Endothelial cell (in vitro differentiated cells): ENCODE measurements at regions not wholly inside any gene's neighbourhood (a gene's known extent, or its start where the extent isn't known, plus 50 kb on each side); places are given as distances from the start of the nearest gene placed in this dataset.

Source experiments
- DNase-seq: peaks from one replicate; pipeline ENCODE4 v3.0.0; 2021; ENCODE audit warnings: low spot score
- H3K27ac Mint-ChIP-seq: one replicate; pipeline ENCODE4 v1.8.0; 2021; ENCODE audit warnings: mixed read lengths, inconsistent platforms; ENCODE audit not compliant: unreplicated experiment
- H3K27me3 Mint-ChIP-seq: one replicate; pipeline ENCODE4 v1.8.0; 2021; ENCODE audit warnings: mild to moderate bottlenecking, moderate library complexity, mixed read lengths, inconsistent platforms; ENCODE audit not compliant: unreplicated experiment
- H3K36me3 Mint-ChIP-seq: one replicate; pipeline ENCODE4 v1.8.0; 2021; ENCODE audit warnings: mild to moderate bottlenecking, low read depth, mixed read lengths, inconsistent platforms; ENCODE audit not compliant: unreplicated experiment
- H3K4me1 Mint-ChIP-seq: one replicate; pipeline ENCODE4 v1.8.0; 2021; ENCODE audit warnings: mild to moderate bottlenecking, mixed read lengths, inconsistent platforms; ENCODE audit not compliant: unreplicated experiment
- H3K4me3 Mint-ChIP-seq: one replicate; pipeline ENCODE4 v1.8.0; 2021; ENCODE audit warnings: mild to moderate bottlenecking, mixed read lengths, inconsistent platforms; ENCODE audit not compliant: unreplicated experiment
- H3K9me3 Mint-ChIP-seq: one replicate; pipeline ENCODE4 v1.8.0; 2021; ENCODE audit warnings: mixed read lengths, inconsistent platforms; ENCODE audit not compliant: unreplicated experiment
- TF ChIP-seq, protein P1 (sequence below): fragments of 200-600 bp; sonication (generic); IDR thresholded peaks from one replicate; pipeline ENCODE4 v1.5.0; 2021; ENCODE audit warnings: antibody characterized with exemption; ENCODE audit not compliant: unreplicated experiment

GRCh38 chr2:118622108-118622507 lies 225.3 kb downstream of the EN1 start:
- Mint-ChIP-seq H3K9me3 (no peaks in the 10 kb centered on the region), H3K36me3 (no peaks in the 10 kb centered on the region), H3K4me1 (no peaks in the 10 kb centered on the region), H3K4me3 (no peak overlapping the region), H3K27me3 (peaks cover 1% of the 10 kb centered on the region), H3K27ac (no peak overlapping the region)
- DNase-seq = no peak
- TF ChIP-seq, protein P1, sequence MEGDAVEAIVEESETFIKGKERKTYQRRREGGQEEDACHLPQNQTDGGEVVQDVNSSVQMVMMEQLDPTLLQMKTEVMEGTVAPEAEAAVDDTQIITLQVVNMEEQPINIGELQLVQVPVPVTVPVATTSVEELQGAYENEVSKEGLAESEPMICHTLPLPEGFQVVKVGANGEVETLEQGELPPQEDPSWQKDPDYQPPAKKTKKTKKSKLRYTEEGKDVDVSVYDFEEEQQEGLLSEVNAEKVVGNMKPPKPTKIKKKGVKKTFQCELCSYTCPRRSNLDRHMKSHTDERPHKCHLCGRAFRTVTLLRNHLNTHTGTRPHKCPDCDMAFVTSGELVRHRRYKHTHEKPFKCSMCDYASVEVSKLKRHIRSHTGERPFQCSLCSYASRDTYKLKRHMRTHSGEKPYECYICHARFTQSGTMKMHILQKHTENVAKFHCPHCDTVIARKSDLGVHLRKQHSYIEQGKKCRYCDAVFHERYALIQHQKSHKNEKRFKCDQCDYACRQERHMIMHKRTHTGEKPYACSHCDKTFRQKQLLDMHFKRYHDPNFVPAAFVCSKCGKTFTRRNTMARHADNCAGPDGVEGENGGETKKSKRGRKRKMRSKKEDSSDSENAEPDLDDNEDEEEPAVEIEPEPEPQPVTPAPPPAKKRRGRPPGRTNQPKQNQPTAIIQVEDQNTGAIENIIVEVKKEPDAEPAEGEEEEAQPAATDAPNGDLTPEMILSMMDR = no peak

DNA sequence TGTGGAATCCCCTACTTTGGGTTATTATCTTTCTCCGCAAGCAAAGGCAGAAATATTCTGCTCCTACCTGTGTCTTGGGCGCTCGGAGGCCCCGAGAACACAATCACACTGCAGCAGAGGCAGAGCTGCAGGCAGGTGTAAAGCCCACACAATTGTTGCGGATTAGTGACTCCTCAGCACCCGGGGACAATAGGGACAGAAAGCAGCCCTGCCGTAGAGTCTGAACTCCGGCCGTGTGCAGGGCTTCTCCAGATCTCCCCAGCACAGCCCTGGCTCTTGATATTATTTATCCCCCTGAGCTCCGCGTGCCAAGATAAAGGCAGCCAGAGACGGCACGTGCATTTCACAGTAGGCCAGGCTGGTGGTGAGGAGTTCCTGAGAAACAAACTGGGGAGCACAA lies 229.2 kb downstream of the EN1 start:
- no peaks in the 10 kb centered on the region for H3K9me3 Mint-ChIP-seq

GRCh38 chr2:118616432-118616831 lies 231.0 kb downstream of the EN1 start:
- Mint-ChIP-seq H3K9me3 (no peaks in the 10 kb centered on the region), H3K4me3 (no peak overlapping the region), H3K4me1 (no peaks in the 10 kb centered on the region), H3K27me3 (peaks cover 1% of the 10 kb centered on the region), H3K27ac (no peak overlapping the region), H3K36me3 (no peaks in the 10 kb centered on the region)
- DNase-seq = no peak
- TF ChIP-seq, protein P1 = no peak

More for the DNA sequence above, 229.2 kb downstream of the EN1 start:
- H3K27ac Mint-ChIP-seq = no peak overlapping the region
- H3K4me3 Mint-ChIP-seq = no peak overlapping the region
- no peaks in the 10 kb centered on the region for H3K36me3 Mint-ChIP-seq
- TF ChIP-seq, protein P1 = no peak
- H3K4me1 Mint-ChIP-seq = no peaks in the 10 kb centered on the region
- DNase-seq = no peak
- peaks cover 1% of the 10 kb centered on the region for H3K27me3 Mint-ChIP-seq

GRCh38 chr2:118614841-118615271 lies 232.6 kb downstream of the EN1 start:
- no peak overlapping the region for H3K27ac Mint-ChIP-seq
- H3K9me3 Mint-ChIP-seq = no peaks in the 10 kb centered on the region
- no peaks in the 10 kb centered on the region for H3K36me3 Mint-ChIP-seq
- H3K4me1 Mint-ChIP-seq = no peaks in the 10 kb centered on the region
- H3K27me3 Mint-ChIP-seq = peaks cover under 1% of the 10 kb centered on the region
- no peak overlapping the region for H3K4me3 Mint-ChIP-seq
- TF ChIP-seq, protein P1 = no peak
- no peak for DNase-seq

DNA sequence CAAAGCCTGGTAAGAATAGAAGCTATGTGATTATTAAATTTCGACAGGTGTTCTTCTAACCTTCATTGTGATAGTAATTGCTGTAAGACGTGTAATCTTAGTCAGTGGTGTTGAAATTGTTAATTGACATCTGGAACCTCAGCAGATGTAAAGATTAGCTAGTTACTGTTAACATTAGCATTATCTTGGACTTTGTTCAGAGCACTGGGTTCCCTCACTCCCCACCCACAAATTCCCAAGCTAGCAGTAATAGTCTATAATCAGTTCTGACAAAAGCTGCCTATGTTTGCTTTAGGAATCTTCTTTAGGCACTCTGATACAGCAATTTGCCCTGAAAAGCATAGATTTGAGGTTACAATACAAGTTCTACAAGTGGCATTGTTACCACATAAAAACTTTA lies 233.7 kb downstream of the EN1 start:
- Mint-ChIP-seq H3K4me1 (no peaks in the 10 kb centered on the region), H3K9me3 (no peaks in the 10 kb centered on the region), H3K36me3 (no peaks in the 10 kb centered on the region), H3K4me3 (no peak overlapping the region), H3K27me3 (no peaks in the 10 kb centered on the region), H3K27ac (no peak overlapping the region)
- no peak for DNase-seq
- TF ChIP-seq, protein P1 = no peak
